ENCODE measurements at regions not wholly inside any gene's neighbourhood (a gene's known extent, or its start where the extent isn't known, plus 50 kb on each side); places are given as distances from the start of the nearest gene placed in this dataset.
"Not testable (repeated sequence)": the region's sequence is repeated elsewhere in the genome, so short reads cannot be mapped to it uniquely, and the experiment has no call there.

GRCh38 chr16:29578898-29579297 is 72.7 kb upstream of the NPIPB12 start:
- POLR2A ChIA-PET (ENCODE audit: partially characterized antibody); H2BK15ac ChIP-seq (ENCODE audit: low read length); CTCF ChIA-PET (ENCODE audit: partially characterized antibody): not testable (repeated sequence)

DNA sequence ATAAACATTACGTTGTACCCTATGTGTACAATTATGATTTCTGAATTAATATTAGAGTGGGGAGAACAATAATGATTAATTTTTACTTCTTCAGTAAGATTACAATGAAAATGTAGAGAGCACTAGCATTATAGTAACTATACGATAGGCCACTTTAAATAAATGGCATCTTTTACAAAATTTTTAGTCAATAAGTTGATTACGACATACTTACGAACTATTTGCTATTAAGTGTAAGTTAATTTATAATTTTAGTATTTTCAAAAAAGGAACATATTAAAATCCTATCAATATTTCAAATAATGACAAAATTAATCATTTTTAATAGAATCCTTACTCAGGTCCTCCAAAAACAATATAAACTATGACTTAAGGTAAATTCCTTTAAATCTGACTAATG is 75.6 kb upstream of the NPIPB12 start:
- H3K4me3 ChIP-seq (ENCODE audit: extremely low read depth in 1 of 4, insufficient read depth in 2 of 4, low read depth in 3 of 4, low read length in 4 of 4); H3K9ac ChIP-seq (replicated peaks in 1 of 4; ENCODE audit: extremely low read depth in 1 of 4, low read depth in 3 of 4, low read length in 3 of 4); H3K9me3 ChIP-seq (ENCODE audit: insufficient read depth in 2 of 2, low read depth in 1 of 2, low read length in 1 of 2); H2BK20ac ChIP-seq (ENCODE audit: low read length); H4K20me1 ChIP-seq (replicated peaks in 1 of 2; ENCODE audit: control insufficient read depth in 1 of 2, insufficient read depth in 2 of 2, low read length in 2 of 2); H3K14ac ChIP-seq (ENCODE audit: insufficient read length); DNase-seq (ENCODE audit: low read depth in 1 of 2, low spot score in 2 of 2); POLR2A ChIA-PET (ENCODE audit: partially characterized antibody); H3K23me2 ChIP-seq (ENCODE audit: low read depth, low read length); H2BK12ac ChIP-seq (ENCODE audit: low read depth, low read length); H3K56ac ChIP-seq (replicated peaks; ENCODE audit: insufficient read length, low read depth, low read length); H4K5ac ChIP-seq (ENCODE audit: insufficient read length, low read depth, low read length); H3K79me1 ChIP-seq (ENCODE audit: low read depth, low read length); H2BK15ac ChIP-seq (ENCODE audit: low read length); H3K27me3 ChIP-seq (replicated peaks in 1 of 4; ENCODE audit: control insufficient read depth in 3 of 4, extremely low read depth in 1 of 4, insufficient read depth in 3 of 4, low read length in 3 of 4); H3K18ac ChIP-seq (ENCODE audit: extremely low read depth, low read length); H3K27ac ChIP-seq (ENCODE audit: low read depth, low read length); H2AFZ ChIP-seq (ENCODE audit: low read length); H4K8ac ChIP-seq (ENCODE audit: extremely low read depth, insufficient read depth, low read length); CTCF ChIA-PET (ENCODE audit: partially characterized antibody); FAIRE-seq; H3K4me1 ChIP-seq (replicated peaks in 1 of 4; ENCODE audit: control insufficient read depth in 3 of 4, insufficient read depth in 4 of 4, low read length in 3 of 4); H3K4me2 ChIP-seq (ENCODE audit: insufficient read depth in 1 of 2, low read depth in 2 of 2, low read length in 2 of 2); H2BK120ac ChIP-seq (replicated peaks; ENCODE audit: low read depth, low read length); H2AK5ac ChIP-seq (ENCODE audit: low read depth, low read length); H3K36me3 ChIP-seq (ENCODE audit: control insufficient read depth in 2 of 4, insufficient read depth in 4 of 4, low read length in 3 of 4); H3K23ac ChIP-seq (ENCODE audit: insufficient read length); H4K91ac ChIP-seq (replicated peaks; ENCODE audit: insufficient read length, low read length); H3K4ac ChIP-seq (replicated peaks; ENCODE audit: insufficient read length, low read depth, low read length); H2BK5ac ChIP-seq (ENCODE audit: low read depth, low read length): not testable (repeated sequence)
- H3K79me2 ChIP-seq (ENCODE audit: control insufficient read depth in 1 of 2, insufficient read depth in 2 of 2, low read length in 2 of 2), result peaks cover 0 to 54% of the 10 kb centered on the region in 2 experiments; a peak in 2 of 4 replicates
- 95% methylated on average over 4 of the region's 4 CpGs; no CpG with 5 or more reads in 1 of the 2 experiments for WGBS, 2 experiments (ENCODE audit: extremely low coverage in 1 of 2, insufficient coverage in 1 of 2, insufficient read length in 1 of 2, insufficient replicate concordance in 2 of 2, low coverage in 1 of 2, low lambda C conversion rate in 2 of 2, missing lambda C conversion rate in 1 of 2)

More at GRCh38 chr16:29578898-29579297, 72.7 kb upstream of the NPIPB12 start:
- not testable (repeated sequence) for H3K4me2 ChIP-seq (ENCODE audit: insufficient read depth in 1 of 2, low read depth in 2 of 2, low read length in 2 of 2); H3K4ac ChIP-seq (replicated peaks; ENCODE audit: insufficient read length, low read depth, low read length); H3K9ac ChIP-seq (replicated peaks in 1 of 4; ENCODE audit: extremely low read depth in 1 of 4, low read depth in 3 of 4, low read length in 3 of 4); H3K27ac ChIP-seq (ENCODE audit: low read depth, low read length); H2BK12ac ChIP-seq (ENCODE audit: low read depth, low read length); H3K23me2 ChIP-seq (ENCODE audit: low read depth, low read length); H4K8ac ChIP-seq (ENCODE audit: extremely low read depth, insufficient read depth, low read length); H2BK5ac ChIP-seq (ENCODE audit: low read depth, low read length); H3K56ac ChIP-seq (replicated peaks; ENCODE audit: insufficient read length, low read depth, low read length); H3K36me3 ChIP-seq (ENCODE audit: control insufficient read depth in 2 of 4, insufficient read depth in 4 of 4, low read length in 3 of 4); FAIRE-seq; H4K91ac ChIP-seq (replicated peaks; ENCODE audit: insufficient read length, low read length); H2BK20ac ChIP-seq (ENCODE audit: low read length); H3K4me1 ChIP-seq (replicated peaks in 1 of 4; ENCODE audit: control insufficient read depth in 3 of 4, insufficient read depth in 4 of 4, low read length in 3 of 4); H3K14ac ChIP-seq (ENCODE audit: insufficient read length); H3K4me3 ChIP-seq (ENCODE audit: extremely low read depth in 1 of 4, insufficient read depth in 2 of 4, low read depth in 3 of 4, low read length in 4 of 4); DNase-seq (ENCODE audit: low read depth in 1 of 2, low spot score in 2 of 2); H2BK120ac ChIP-seq (replicated peaks; ENCODE audit: low read depth, low read length); H4K20me1 ChIP-seq (replicated peaks in 1 of 2; ENCODE audit: control insufficient read depth in 1 of 2, insufficient read depth in 2 of 2, low read length in 2 of 2); H3K23ac ChIP-seq (ENCODE audit: insufficient read length); H3K18ac ChIP-seq (ENCODE audit: extremely low read depth, low read length); H2AFZ ChIP-seq (ENCODE audit: low read length); H3K9me3 ChIP-seq (ENCODE audit: insufficient read depth in 2 of 2, low read depth in 1 of 2, low read length in 1 of 2); H4K5ac ChIP-seq (ENCODE audit: insufficient read length, low read depth, low read length); H3K79me1 ChIP-seq (ENCODE audit: low read depth, low read length); H2AK5ac ChIP-seq (ENCODE audit: low read depth, low read length); H3K27me3 ChIP-seq (replicated peaks in 1 of 4; ENCODE audit: control insufficient read depth in 3 of 4, extremely low read depth in 1 of 4, insufficient read depth in 3 of 4, low read length in 3 of 4)
- WGBS, 2 experiments (ENCODE audit: extremely low coverage in 1 of 2, insufficient coverage in 1 of 2, insufficient read length in 1 of 2, insufficient replicate concordance in 2 of 2, low coverage in 1 of 2, low lambda C conversion rate in 2 of 2, missing lambda C conversion rate in 1 of 2), result 60% methylated on average over 1 of the region's 1 CpG; no CpG with 5 or more reads in 1 of the 2 experiments
- peaks cover 0 to 48% of the 10 kb centered on the region in 2 experiments; a peak in 2 of 4 replicates for H3K79me2 ChIP-seq (ENCODE audit: control insufficient read depth in 1 of 2, insufficient read depth in 2 of 2, low read length in 2 of 2)
